ENCODE measurements at regions not wholly inside any gene's neighbourhood (a gene's known extent, or its start where the extent isn't known, plus 50 kb on each side); places are given as distances from the start of the nearest gene placed in this dataset.

- TF ChIP-seq JUN (IDR thresholded peaks at IDR 0.05; ENCODE audit: borderline replicate concordance, insufficient read depth, insufficient read length, low read depth) (no peak), CTCF (IDR thresholded peaks at IDR 0.05; ENCODE audit: extremely low read depth in 1 of 2, insufficient read depth in 1 of 2, low read depth in 1 of 2, low read length in 2 of 2) (no peak), POLR2A (IDR thresholded peaks at IDR 0.05; ENCODE audit: low read depth, low read length) (no peak), FOS (IDR thresholded peaks at IDR 0.05; ENCODE audit: borderline replicate concordance, insufficient read depth, low read length) (no peak), GATA2 (IDR thresholded peaks at IDR 0.05; ENCODE audit: insufficient read depth, insufficient read length, low read depth, low read length) (no peak), EZH2 (IDR thresholded peaks at IDR 0.05; ENCODE audit: borderline replicate concordance, low read depth, low read length, severe bottlenecking) (no peak)
Observed at GRCh38 chr7:131111792-131112191, 215.9 kb upstream of the MKLN1 start.
